Esophagus squamous epithelium (tissue), 4 donors: ENCODE measurements at regions not wholly inside any gene's neighbourhood (a gene's known extent, or its start where the extent isn't known, plus 50 kb on each side); places are given as distances from the start of the nearest gene placed in this dataset.

Source experiments
- CTCF ChIP-seq, 6 experiments: fragments of 450-650 bp in 4 of 6; fragments of 200-600 bp in 2 of 6; sonication (generic) in 2 of 6; IDR thresholded peaks; one replicate each; pipeline ENCODE4 v1.5.1; 2016 to 2019; ENCODE audit warnings: antibody characterized with exemption in 6 of 6, mild to moderate bottlenecking in 4 of 6, moderate library complexity in 4 of 6
- POLR2A ChIP-seq, 4 donors: fragments of 450-650 bp; IDR thresholded peaks; one replicate each; pipeline ENCODE4 v1.6.1; 2017; ENCODE audit warnings: antibody characterized with exemption in 4 of 4, mild to moderate bottlenecking in 4 of 4, moderate library complexity in 3 of 4

GRCh38 chr18:51537487-51537886 is 340.0 kb upstream of the MEX3C start:
- TF ChIP-seq POLR2A (IDR thresholded peaks at IDR 0.05), result no peak
- TF ChIP-seq CTCF (IDR thresholded peaks at IDR 0.05), result peak in 2 of 6 experiments; percentile 5 to 35
